ENCODE measurements at regions not wholly inside any gene's neighbourhood (a gene's known extent, or its start where the extent isn't known, plus 50 kb on each side); places are given as distances from the start of the nearest gene placed in this dataset.

GRCh38 chr5:74027732-74028338, 401.8 kb downstream of the ARHGEF28 start (continued):
- TF ChIP-seq CHD7 (IDR thresholded peaks at IDR 0.05; ENCODE audit: insufficient replicate concordance, low read length) (no peak), BRCA1 (IDR thresholded peaks at IDR 0.05; ENCODE audit: low read depth, low read length) (no peak)
